ENCODE measurements at regions not wholly inside any gene's neighbourhood (a gene's known extent, or its start where the extent isn't known, plus 50 kb on each side); places are given as distances from the start of the nearest gene placed in this dataset.

GRCh38 chr2:38218591-38218991 is 142.6 kb upstream of the CYP1B1 start:
- TF ChIP-seq POLR2A (IDR thresholded peaks at IDR 0.05; ENCODE audit: low read length) (no peak), GATA1 (IDR thresholded peaks at IDR 0.05; ENCODE audit: low read depth, low read length) (no peak)

All from erythroblast (primary cell).